Stomach (tissue), 4 donors: ENCODE measurements at regions not wholly inside any gene's neighbourhood (a gene's known extent, or its start where the extent isn't known, plus 50 kb on each side); places are given as distances from the start of the nearest gene placed in this dataset.

Experiments used
- POLR2AphosphoS5 ChIP-seq, 3 donors: sonication (generic); formaldehyde crosslinking; IDR thresholded peaks; one replicate each; pipeline ENCODE4 v1.6.1; 2016; ENCODE audit warnings: antibody characterized with exemption in 3 of 3
- TF ChIP-seq, protein P1 (sequence below), 7 experiments: fragments of 450-650 bp in 4 of 7; fragments of 200-600 bp in 3 of 7; sonication (generic) in 3 of 7; IDR thresholded peaks; one replicate each; pipeline ENCODE4 v1.5.1; 2016 to 2019; ENCODE audit warnings: antibody characterized with exemption in 7 of 7, control low read depth in 2 of 7, mild to moderate bottlenecking in 1 of 7

DNA sequence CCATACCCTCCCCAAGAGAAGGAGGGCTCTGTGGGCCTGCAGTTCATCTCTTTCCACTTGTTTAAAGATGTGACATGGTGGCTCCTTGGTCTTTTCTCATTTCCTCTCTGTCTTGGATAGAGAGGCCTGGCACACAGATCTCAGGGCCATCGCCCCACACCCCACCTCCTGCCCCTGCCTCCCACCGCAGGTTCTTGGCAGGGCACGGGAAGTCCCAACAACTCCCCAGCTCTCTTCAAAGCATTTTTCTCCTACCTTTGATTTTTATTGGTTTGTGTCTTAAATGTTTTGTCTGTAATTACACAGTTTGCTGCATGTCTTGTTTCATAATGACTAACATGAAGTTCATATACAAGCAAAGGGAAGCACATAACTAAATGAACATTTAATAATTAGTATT is 178.5 kb upstream of the MSX2 start:
- TF ChIP-seq, protein P1, sequence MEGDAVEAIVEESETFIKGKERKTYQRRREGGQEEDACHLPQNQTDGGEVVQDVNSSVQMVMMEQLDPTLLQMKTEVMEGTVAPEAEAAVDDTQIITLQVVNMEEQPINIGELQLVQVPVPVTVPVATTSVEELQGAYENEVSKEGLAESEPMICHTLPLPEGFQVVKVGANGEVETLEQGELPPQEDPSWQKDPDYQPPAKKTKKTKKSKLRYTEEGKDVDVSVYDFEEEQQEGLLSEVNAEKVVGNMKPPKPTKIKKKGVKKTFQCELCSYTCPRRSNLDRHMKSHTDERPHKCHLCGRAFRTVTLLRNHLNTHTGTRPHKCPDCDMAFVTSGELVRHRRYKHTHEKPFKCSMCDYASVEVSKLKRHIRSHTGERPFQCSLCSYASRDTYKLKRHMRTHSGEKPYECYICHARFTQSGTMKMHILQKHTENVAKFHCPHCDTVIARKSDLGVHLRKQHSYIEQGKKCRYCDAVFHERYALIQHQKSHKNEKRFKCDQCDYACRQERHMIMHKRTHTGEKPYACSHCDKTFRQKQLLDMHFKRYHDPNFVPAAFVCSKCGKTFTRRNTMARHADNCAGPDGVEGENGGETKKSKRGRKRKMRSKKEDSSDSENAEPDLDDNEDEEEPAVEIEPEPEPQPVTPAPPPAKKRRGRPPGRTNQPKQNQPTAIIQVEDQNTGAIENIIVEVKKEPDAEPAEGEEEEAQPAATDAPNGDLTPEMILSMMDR (IDR thresholded peaks at IDR 0.05) = no peak
- TF ChIP-seq POLR2AphosphoS5 (IDR thresholded peaks at IDR 0.05) = no peak
